Astrocyte (in vitro differentiated cells and primary cell): ENCODE measurements at regions not wholly inside any gene's neighbourhood (a gene's known extent, or its start where the extent isn't known, plus 50 kb on each side); places are given as distances from the start of the nearest gene placed in this dataset.

Experiments used
- EZH2 ChIP-seq: IDR thresholded peaks from 2 replicates; pipeline ENCODE4 v1.6.1; 2012; ENCODE audit warnings: mild to moderate bottlenecking, low read length, inconsistent platforms; ENCODE audit not compliant: insufficient read depth
- TF ChIP-seq, protein P1 (sequence below): IDR thresholded peaks from 2 replicates; pipeline ENCODE4 v1.5.1; 2011; ENCODE audit warnings: low read depth, mild to moderate bottlenecking, inconsistent platforms, low read length, moderate library complexity; ENCODE audit not compliant: insufficient read depth

DNA sequence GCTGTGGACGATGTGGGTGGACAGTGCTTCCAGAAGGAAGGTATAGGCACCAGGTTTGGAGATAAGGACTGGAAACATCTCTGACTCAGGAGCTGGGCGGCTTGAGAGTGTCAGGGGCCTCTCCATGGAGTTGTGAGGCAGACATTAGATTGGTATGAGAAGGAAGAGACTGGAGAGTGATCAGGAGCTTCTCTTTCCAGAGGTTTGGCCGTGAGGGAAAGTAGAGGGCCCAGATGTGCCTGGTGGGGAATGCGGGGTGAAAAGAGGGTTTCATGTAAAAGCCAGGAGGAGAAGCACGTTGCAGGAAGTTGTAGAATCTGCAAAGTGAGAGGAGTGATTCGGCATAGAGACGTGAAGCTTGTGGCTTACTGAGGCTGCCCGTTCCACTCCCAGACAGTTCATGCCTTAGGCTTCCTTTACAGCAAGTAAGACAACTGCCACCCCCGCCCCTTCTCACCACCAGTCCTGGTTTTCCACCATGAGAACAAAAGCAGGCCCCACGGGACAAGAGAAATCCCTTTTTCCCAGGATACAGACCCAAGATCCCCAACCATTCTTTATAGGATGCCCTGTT is 166.3 kb upstream of the HDAC4 start:
- TF ChIP-seq, protein P1, sequence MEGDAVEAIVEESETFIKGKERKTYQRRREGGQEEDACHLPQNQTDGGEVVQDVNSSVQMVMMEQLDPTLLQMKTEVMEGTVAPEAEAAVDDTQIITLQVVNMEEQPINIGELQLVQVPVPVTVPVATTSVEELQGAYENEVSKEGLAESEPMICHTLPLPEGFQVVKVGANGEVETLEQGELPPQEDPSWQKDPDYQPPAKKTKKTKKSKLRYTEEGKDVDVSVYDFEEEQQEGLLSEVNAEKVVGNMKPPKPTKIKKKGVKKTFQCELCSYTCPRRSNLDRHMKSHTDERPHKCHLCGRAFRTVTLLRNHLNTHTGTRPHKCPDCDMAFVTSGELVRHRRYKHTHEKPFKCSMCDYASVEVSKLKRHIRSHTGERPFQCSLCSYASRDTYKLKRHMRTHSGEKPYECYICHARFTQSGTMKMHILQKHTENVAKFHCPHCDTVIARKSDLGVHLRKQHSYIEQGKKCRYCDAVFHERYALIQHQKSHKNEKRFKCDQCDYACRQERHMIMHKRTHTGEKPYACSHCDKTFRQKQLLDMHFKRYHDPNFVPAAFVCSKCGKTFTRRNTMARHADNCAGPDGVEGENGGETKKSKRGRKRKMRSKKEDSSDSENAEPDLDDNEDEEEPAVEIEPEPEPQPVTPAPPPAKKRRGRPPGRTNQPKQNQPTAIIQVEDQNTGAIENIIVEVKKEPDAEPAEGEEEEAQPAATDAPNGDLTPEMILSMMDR, result no peak
- no peak for TF ChIP-seq EZH2
